ENCODE measurements at regions not wholly inside any gene's neighbourhood (a gene's known extent, or its start where the extent isn't known, plus 50 kb on each side); places are given as distances from the start of the nearest gene placed in this dataset.
"Not testable (repeated sequence)": the region's sequence is repeated elsewhere in the genome, so short reads cannot be mapped to it uniquely, and the experiment has no call there.

- no peak for DNase-seq
Measured at GRCh38 chr5:8676695-8677094, 807.7 kb downstream of the MTRR start.

GRCh38 chr5:8682381-8682780 lies 813.4 kb downstream of the MTRR start:
- DNase-seq, result no peak

- no peak for DNase-seq
Measured at GRCh38 chr5:8683496-8683895, 814.5 kb downstream of the MTRR start.

GRCh38 chr5:8685704-8686103 lies 816.8 kb downstream of the MTRR start:
- no peak for DNase-seq

GRCh38 chr5:8686707-8687106 lies 817.8 kb downstream of the MTRR start:
- no peak for DNase-seq

GRCh38 chr5:8689773-8690172 lies 820.8 kb downstream of the MTRR start:
- no peak for DNase-seq

GRCh38 chr5:8691221-8691620 lies 822.3 kb downstream of the MTRR start:
- DNase-seq, result no peak

GRCh38 chr5:8693341-8693844 lies 824.4 kb downstream of the MTRR start:
- no peak for DNase-seq

- DNase-seq, result no peak
Measured at GRCh38 chr5:8694545-8694944, 825.6 kb downstream of the MTRR start.

GRCh38 chr5:8695902-8696845 lies 827.2 kb downstream of the MTRR start:
- no peak for DNase-seq

- DNase-seq, result no peak
Measured at GRCh38 chr5:8700222-8700621, 831.3 kb downstream of the MTRR start.

GRCh38 chr5:8700671-8701070 lies 831.7 kb downstream of the MTRR start:
- DNase-seq, result no peak

- no peak for DNase-seq
Measured at GRCh38 chr5:8701251-8701650, 832.3 kb downstream of the MTRR start.

- no peak for DNase-seq
Measured at GRCh38 chr5:8710426-8710930, 835.4 kb downstream of the SEMA5A start.

GRCh38 chr5:8714198-8714597 lies 831.7 kb downstream of the SEMA5A start:
- no peak for DNase-seq

GRCh38 chr5:8714861-8715260 lies 831.0 kb downstream of the SEMA5A start:
- DNase-seq, result no peak

GRCh38 chr5:8719796-8720195 lies 826.1 kb downstream of the SEMA5A start:
- DNase-seq, result no peak

GRCh38 chr5:8720506-8720905 lies 825.4 kb downstream of the SEMA5A start:
- DNase-seq, result no peak

GRCh38 chr5:8721536-8721935 lies 824.3 kb downstream of the SEMA5A start:
- DNase-seq, result no peak

- no peak for DNase-seq
Measured at GRCh38 chr5:8726383-8727036, 819.4 kb downstream of the SEMA5A start.

- DNase-seq, result no peak
Measured at GRCh38 chr5:8727396-8727795, 818.5 kb downstream of the SEMA5A start.

GRCh38 chr5:8729437-8729836 lies 816.4 kb downstream of the SEMA5A start:
- no peak for DNase-seq

- no peak for DNase-seq
Measured at GRCh38 chr5:8730194-8730593, 815.7 kb downstream of the SEMA5A start.

- not testable (repeated sequence) for DNase-seq
Measured at GRCh38 chr5:8731110-8731509, 814.8 kb downstream of the SEMA5A start.

Measured in stimulated activated CD4-positive, alpha-beta T cell treated with anti-CD3 and anti-CD28 coated beads, Interleukin-4, amount 100 ng/mL, for 1 hour (primary cell).